ENCODE measurements at regions not wholly inside any gene's neighbourhood (a gene's known extent, or its start where the extent isn't known, plus 50 kb on each side); places are given as distances from the start of the nearest gene placed in this dataset.
A peak's percentile ranks its signal among the peaks of the same experiment; 100 is the strongest.

DNA sequence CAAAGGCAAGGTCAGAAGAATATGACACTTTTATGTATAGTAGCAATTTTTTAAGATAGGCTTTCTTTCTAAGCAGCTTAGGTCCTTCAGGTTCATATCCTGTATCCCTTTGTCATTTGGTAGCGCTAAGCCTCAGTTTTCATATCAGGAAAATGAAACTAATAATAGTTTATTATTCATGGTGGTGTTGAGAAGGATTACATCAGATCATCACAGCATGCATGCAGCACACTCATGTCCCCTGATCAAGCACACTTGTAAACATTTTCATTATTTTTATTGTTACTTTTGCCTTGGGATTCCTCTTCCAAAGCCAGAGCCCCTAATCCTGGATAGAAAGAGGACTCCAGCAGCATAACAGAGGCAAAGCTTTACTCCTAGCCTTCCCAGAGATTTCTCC, 70.2 kb upstream of the ADGRF1 start:
- TF ChIP-seq TAF1 (IDR thresholded peaks at IDR 0.05; ENCODE audit: borderline replicate concordance, low read depth, low read length), result no peak
- TF ChIP-seq POLR2AphosphoS5 (IDR thresholded peaks at IDR 0.05; ENCODE audit: low read depth, low read length), result no peak
- no peak for TF ChIP-seq POLR2A (IDR thresholded peaks at IDR 0.05; ENCODE audit: low read depth, low read length)
- DNase-seq (ENCODE audit: insufficient read length) (no peak), FAIRE-seq (no peak)

DNA sequence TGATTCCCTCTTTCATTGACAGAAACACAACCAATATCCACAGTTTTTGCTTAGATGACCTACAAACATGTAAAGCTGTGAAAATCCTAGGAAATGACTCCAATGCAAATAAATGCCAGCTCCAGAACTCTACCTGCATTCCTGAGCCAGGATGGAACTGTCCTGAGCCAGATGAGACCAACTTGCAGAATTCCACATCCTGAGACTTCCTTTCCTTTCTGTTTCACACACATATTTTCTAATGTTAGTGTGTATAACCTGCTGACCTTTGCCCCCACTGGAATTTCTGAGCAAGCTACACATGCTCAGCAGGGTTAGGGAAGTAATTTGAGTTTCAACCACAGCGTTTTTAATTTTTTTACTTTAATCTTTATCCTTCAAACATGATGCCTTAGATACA, 69.6 kb upstream of the ADGRF1 start:
- no peak for FAIRE-seq

DNA sequence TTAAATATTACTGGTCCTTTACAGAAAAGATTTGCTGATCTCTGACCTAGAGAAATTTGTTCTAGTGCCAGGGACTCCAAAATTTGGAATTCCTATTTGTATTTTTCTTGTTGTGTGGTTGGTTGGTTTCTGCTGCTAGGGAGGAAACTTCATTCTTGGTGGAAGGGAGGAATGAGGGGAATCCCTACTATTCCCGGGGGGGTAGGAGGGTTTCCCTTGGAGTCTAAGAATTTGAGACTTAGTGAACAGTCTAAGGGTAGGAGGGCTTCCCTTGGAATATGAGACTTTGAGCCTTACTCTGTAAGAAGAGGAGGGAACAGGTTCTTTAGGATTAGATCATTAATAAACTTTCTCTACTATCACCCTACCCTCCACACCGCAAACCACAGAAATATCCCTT, 67.1 kb upstream of the ADGRF1 start:
- no peak for FAIRE-seq
- TF ChIP-seq POLR2A (IDR thresholded peaks at IDR 0.05; ENCODE audit: low read depth, low read length) (no peak), POLR2AphosphoS5 (IDR thresholded peaks at IDR 0.05; ENCODE audit: low read depth, low read length) (no peak), TAF1 (IDR thresholded peaks at IDR 0.05; ENCODE audit: borderline replicate concordance, low read depth, low read length) (no peak)
- no peak for DNase-seq (ENCODE audit: insufficient read length)

More for the DNA sequence above, 69.6 kb upstream of the ADGRF1 start:
- no peak for DNase-seq (ENCODE audit: insufficient read length)
- TF ChIP-seq POLR2AphosphoS5 (IDR thresholded peaks at IDR 0.05; ENCODE audit: low read depth, low read length), result no peak
- TF ChIP-seq TAF1 (IDR thresholded peaks at IDR 0.05; ENCODE audit: borderline replicate concordance, low read depth, low read length), result no peak
- TF ChIP-seq POLR2A (IDR thresholded peaks at IDR 0.05; ENCODE audit: low read depth, low read length), result no peak

DNA sequence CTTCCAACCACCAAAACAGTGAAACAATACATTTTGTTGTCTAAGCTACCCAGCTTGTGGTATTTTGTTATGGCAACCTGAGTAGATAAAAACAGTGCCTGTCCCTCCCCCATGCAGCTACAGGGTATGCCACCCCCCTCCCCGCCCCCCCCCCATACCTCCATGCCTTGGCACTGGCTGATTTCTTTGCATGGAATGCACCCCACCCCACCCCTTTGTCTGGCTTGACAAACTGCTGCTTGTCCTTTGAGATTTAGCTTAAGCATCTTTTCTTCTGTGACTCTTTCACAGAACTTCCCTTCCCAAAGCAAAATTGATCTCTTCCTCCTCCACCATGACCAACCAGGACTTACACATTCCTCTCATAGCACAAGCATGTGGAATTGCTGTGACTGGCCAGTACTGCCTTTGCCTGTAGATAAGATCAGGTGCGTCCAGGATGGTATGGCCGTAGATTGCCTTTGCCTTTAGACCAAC, 64.6 kb upstream of the ADGRF1 start:
- FAIRE-seq, result no peak
- DNase-seq (ENCODE audit: insufficient read length), result no peak
- no peak for TF ChIP-seq TAF1 (IDR thresholded peaks at IDR 0.05; ENCODE audit: borderline replicate concordance, low read depth, low read length)
- TF ChIP-seq POLR2A (IDR thresholded peaks at IDR 0.05; ENCODE audit: low read depth, low read length), result no peak
- TF ChIP-seq POLR2AphosphoS5 (IDR thresholded peaks at IDR 0.05; ENCODE audit: low read depth, low read length), result no peak

DNA sequence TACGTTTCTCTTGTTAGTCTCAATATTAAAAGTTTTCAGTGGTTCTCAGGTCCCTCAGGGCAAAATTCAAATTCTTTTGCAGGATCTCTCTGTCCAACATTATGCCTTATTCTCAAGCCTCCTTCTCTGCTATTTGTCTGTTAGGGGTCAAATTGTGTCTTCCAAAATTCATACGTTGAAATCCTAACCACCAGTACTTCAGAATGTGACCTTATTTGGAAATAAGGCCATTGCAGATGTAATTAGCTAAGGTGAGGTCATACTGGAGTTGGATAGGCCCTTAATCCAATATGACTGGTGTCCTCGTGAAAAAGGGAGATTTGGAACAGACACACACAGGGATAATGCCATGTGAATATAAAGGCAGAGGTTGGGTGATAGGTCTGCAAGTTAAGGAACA, 64.1 kb upstream of the ADGRF1 start:
- DNase-seq (ENCODE audit: insufficient read length) (no peak), FAIRE-seq (no peak)
- TF ChIP-seq POLR2AphosphoS5 (IDR thresholded peaks at IDR 0.05; ENCODE audit: low read depth, low read length) (no peak), POLR2A (IDR thresholded peaks at IDR 0.05; ENCODE audit: low read depth, low read length) (no peak), TAF1 (IDR thresholded peaks at IDR 0.05; ENCODE audit: borderline replicate concordance, low read depth, low read length) (no peak)

DNA sequence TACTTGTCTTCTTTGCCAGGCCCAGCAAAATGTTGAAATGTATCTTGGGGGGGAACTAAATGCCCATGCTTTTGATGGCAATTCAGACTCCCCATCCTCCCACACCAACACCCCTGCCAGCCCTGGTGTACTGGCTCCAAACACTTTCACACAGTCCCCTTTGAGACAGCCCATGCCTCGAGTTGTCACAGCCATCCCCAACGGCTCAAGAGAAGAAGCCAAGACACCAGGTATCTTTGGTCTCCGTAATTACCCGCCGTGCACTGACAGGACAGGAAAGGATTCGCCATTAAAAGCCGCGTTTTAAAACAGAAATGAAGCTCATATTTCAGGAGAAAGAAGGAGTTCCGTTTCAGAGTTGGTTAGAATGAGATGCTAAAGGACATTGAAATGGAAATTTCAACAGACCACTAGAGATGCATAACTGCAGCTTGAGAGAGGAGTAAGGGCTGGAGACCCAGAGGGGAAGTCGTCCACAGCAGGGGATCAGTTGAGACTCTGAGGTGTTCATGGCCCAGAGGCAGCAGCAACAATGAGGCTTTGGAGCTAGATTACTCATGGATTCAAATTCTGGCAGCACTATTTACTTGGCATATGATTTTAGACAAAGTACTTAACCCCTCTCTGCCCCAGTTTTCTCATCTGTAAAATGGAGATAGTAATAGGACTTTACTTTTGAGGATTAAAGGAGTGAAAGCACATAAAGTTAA, 63.5 kb upstream of the ADGRF1 start:
- TF ChIP-seq POLR2AphosphoS5 (IDR thresholded peaks at IDR 0.05; ENCODE audit: low read depth, low read length) (no peak), POLR2A (IDR thresholded peaks at IDR 0.05; ENCODE audit: low read depth, low read length) (no peak), TAF1 (IDR thresholded peaks at IDR 0.05; ENCODE audit: borderline replicate concordance, low read depth, low read length) (no peak)
- DNase-seq (ENCODE audit: insufficient read length), result no peak
- FAIRE-seq, result no peak

DNA sequence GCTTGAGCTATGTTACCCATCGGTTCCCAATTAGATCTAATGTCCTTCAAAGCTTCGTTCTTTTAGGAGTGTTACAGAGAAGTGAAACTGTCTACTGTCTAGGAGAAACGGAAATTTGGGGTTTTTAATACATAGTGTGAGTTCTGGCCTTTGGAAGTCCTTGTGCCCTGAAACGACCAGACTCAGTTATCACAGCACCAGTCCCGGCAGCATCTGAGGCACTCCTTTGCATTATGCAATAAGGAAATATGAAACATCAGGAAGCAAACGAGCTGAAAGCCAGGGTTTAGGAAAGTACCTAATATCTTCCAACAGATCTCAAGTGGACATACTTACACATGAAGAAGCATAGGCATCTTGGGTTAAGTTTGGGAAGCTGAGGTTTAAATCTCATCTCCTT, 61.8 kb upstream of the ADGRF1 start:
- no peak for FAIRE-seq
- DNase-seq (ENCODE audit: insufficient read length), result no peak
- TF ChIP-seq TAF1 (IDR thresholded peaks at IDR 0.05; ENCODE audit: borderline replicate concordance, low read depth, low read length) (no peak), POLR2A (IDR thresholded peaks at IDR 0.05; ENCODE audit: low read depth, low read length) (no peak), POLR2AphosphoS5 (IDR thresholded peaks at IDR 0.05; ENCODE audit: low read depth, low read length) (no peak)

DNA sequence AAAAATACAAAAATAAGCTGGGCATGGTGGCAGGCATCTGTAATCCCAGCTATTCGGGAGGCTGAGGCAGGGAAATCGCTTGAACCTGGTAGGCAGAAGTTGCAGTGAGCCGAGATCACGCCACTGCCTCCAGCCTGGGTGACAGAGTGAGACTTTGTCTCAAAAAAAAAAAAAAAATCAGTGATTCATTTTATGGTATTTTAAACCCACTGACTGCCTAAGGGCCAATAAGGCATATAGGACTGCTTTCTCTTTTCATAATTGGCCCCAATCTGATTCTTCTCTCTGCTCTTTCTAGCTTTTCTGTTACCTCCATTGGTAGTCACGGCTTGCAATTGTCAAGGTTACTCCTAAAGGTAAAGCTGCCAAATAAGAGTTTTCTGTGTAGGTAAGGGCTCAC, 60.2 kb upstream of the ADGRF1 start:
- no peak for FAIRE-seq
- no peak for TF ChIP-seq TAF1 (IDR thresholded peaks at IDR 0.05; ENCODE audit: borderline replicate concordance, low read depth, low read length)
- no peak for TF ChIP-seq POLR2A (IDR thresholded peaks at IDR 0.05; ENCODE audit: low read depth, low read length)
- TF ChIP-seq POLR2AphosphoS5 (IDR thresholded peaks at IDR 0.05; ENCODE audit: low read depth, low read length), result no peak
- no peak for DNase-seq (ENCODE audit: insufficient read length)

DNA sequence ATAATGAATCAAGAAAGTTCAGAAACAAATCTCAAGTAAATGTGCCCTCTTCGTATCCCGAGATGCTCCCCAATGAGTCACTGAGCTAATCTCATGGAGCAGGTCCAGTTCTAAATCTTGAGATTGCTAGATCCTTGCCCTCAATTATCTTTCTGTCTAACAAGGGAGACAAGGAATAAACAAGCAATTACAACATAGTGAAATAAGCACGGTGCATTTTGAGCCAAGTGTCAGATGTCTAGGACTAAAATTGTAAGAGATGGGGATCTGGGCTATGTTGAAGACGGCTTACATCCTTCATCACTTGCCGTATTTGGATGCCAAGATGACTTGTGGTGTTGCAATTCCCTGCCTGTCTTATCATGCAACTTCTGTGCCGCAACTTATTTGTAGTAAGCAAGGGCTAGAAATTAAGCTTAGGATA, 56.5 kb upstream of the ADGRF1 start:
- DNase-seq (ENCODE audit: insufficient read length) (no peak), FAIRE-seq (no peak)
- TF ChIP-seq POLR2AphosphoS5 (IDR thresholded peaks at IDR 0.05; ENCODE audit: low read depth, low read length), result no peak
- TF ChIP-seq POLR2A (IDR thresholded peaks at IDR 0.05; ENCODE audit: low read depth, low read length), result no peak
- no peak for TF ChIP-seq TAF1 (IDR thresholded peaks at IDR 0.05; ENCODE audit: borderline replicate concordance, low read depth, low read length)

DNA sequence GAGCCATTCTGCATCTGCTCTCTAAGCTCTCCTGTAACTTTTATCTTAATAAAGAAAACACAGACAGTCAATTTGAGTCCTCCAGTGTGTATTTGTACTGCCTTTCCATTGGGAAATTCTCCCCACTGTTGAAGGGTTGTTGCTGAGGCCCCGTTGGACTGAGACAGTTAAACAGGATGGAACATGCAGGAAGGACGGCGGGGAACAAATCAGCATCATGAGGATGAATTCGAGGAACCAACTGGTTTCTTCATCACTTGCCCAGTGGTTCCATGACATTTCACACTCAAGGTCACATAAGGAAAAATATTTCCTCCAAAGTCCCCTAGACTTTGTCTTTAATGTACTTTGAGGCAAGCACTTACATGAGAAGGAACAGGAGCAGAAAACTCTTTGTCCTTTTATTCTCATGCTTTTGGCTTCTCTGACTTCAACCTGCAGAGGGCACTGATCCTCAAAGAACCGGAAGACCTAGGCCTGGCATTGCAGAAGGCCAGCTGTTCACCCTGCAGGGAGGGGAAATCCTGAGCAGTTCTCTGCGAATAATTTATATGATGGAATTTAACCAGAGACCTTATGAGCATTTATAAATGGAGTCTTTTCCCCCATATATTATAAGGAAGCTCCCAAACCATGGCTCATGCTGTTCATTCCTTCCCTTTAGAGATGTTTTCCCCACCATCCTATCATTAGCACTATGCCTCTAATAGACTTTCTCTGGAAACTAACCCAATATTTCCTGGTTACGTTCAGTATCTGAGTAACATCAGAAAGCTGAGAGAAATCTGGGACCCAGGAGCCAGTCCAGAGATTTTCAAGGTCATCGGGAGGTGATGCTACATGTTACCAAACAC, 55.2 kb upstream of the ADGRF1 start:
- TF ChIP-seq POLR2AphosphoS5 (IDR thresholded peaks at IDR 0.05; ENCODE audit: low read depth, low read length) (no peak), TAF1 (IDR thresholded peaks at IDR 0.05; ENCODE audit: borderline replicate concordance, low read depth, low read length) (no peak), POLR2A (IDR thresholded peaks at IDR 0.05; ENCODE audit: low read depth, low read length) (no peak)
- FAIRE-seq (peak; percentile 9), DNase-seq (ENCODE audit: insufficient read length) (peak; percentile 20)

DNA sequence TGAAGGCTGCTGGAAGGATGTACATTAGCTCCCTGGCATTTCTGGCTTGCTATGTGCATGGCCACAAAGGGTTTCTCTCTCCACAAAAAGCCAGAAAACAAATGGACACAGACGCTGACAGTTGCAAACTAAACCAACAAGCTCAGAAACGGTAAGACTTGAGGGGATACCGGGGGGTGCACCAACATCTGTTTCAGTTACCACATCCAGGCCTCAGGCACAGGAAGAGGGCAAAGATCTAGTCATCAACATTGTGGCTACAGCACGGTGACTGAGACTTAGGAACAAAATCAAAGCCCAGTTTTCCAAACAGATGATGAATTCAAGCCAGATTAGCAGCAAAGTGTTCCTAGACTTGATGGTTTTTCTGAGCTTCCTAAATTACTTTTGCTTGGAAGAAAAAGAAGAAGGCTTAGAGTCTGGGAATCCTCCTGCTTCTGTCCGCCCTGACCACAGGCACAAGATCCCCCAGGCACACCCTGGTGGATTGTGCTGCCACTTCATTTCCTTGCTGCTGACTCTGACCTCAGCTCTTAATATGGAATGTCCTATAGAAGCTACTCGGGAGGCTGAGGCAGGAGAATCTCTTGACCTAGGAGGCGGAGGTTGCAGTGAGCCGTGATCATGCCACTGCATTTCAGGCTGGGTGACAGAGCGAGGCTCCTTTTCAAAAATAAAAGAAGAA, 54.2 kb upstream of the ADGRF1 start:
- no peak for TF ChIP-seq POLR2AphosphoS5 (IDR thresholded peaks at IDR 0.05; ENCODE audit: low read depth, low read length)
- TF ChIP-seq TAF1 (IDR thresholded peaks at IDR 0.05; ENCODE audit: borderline replicate concordance, low read depth, low read length), result no peak
- no peak for TF ChIP-seq POLR2A (IDR thresholded peaks at IDR 0.05; ENCODE audit: low read depth, low read length)
- FAIRE-seq, result no peak
- no peak for DNase-seq (ENCODE audit: insufficient read length)

Data from GM12892 (cell line).